Fibroblast of skin of left quadriceps (primary cell): ENCODE measurements at regions not wholly inside any gene's neighbourhood (a gene's known extent, or its start where the extent isn't known, plus 50 kb on each side); places are given as distances from the start of the nearest gene placed in this dataset.
"Not testable (repeated sequence)": the region's sequence is repeated elsewhere in the genome, so short reads cannot be mapped to it uniquely, and the experiment has no call there.

ENCODE experiments used
- DNase-seq, 2 experiments: peaks; one replicate each; pipeline ENCODE4 v3.0.0-alpha.2; 2013; ENCODE audit warnings: low read depth in 2 of 2

DNA sequence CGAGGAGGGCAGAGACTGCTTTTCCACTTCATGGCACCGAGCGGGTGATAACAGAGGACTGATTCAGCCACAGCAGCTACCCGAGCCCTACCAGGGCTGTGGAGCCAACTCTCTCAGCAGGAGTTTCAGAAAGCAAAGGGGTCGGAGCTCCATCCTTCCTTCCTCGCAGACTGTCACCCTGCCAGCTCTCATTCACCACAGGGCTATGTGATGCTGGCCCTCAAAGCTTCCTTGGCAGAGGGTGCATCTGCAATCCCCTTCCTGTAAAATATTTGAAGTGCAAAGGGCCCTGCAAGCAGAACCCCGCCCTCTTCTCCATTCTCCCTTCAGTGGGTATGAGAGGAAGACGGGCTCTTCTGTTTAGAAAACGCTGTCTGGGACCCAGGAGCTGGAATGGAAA, 105.3 kb upstream of the LYZL2 start:
- DNase-seq: no peak

GRCh38 chr10:30732671-30733070, 103.1 kb upstream of the LYZL2 start:
- DNase-seq: no peak

GRCh38 chr10:30731963-30732362, 102.4 kb upstream of the LYZL2 start:
- DNase-seq: no peak

GRCh38 chr10:30730306-30730705, 100.8 kb upstream of the LYZL2 start:
- DNase-seq: no peak

GRCh38 chr10:30728766-30729165, 99.2 kb upstream of the LYZL2 start:
- DNase-seq: no peak

DNA sequence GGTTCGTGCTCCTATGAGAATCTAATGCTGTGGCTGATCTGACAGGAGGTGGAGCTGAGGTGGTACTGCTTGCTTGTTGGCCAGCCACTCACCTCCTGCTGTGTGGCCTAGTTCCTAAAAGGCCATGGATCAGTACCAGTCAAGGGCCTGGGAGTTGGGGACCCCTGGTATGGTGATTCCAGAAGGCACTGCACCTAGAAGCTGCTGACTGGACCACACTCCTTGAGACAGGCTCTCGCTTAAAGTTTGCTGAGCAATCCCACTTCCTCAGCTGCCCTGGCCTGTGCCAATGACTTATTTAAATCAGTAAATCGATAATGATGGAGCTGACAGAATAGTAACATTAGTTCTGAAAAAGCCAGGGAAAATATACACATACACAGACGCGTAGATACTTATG, 98.6 kb upstream of the LYZL2 start:
- DNase-seq: no peak

GRCh38 chr10:30727524-30727923, 98.0 kb upstream of the LYZL2 start:
- no peak for DNase-seq

- peak; percentile 39 to 43 for DNase-seq
Observed at GRCh38 chr10:30726783-30727414, 97.3 kb upstream of the LYZL2 start.

- no peak for DNase-seq
Observed at GRCh38 chr10:30725661-30726060, 96.1 kb upstream of the LYZL2 start.

DNA sequence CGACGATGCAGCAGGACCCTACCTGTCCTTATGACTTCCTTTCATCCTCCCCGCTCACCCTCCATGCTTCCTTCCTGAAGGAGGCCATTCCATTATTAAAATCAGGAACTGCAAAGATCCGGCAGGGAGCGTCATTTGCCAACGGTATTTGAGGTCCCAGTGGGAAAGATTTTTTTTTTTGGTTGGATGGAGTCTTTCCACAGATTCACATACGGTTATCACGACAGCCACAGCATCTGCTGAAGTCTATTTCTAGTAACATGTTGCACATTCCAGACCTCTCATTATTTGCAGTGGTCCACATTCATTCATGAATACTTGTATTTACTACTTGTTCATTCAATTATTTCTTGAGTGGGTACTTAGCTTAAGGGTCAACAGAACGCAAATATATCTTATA, 94.7 kb upstream of the LYZL2 start:
- DNase-seq: no peak

DNA sequence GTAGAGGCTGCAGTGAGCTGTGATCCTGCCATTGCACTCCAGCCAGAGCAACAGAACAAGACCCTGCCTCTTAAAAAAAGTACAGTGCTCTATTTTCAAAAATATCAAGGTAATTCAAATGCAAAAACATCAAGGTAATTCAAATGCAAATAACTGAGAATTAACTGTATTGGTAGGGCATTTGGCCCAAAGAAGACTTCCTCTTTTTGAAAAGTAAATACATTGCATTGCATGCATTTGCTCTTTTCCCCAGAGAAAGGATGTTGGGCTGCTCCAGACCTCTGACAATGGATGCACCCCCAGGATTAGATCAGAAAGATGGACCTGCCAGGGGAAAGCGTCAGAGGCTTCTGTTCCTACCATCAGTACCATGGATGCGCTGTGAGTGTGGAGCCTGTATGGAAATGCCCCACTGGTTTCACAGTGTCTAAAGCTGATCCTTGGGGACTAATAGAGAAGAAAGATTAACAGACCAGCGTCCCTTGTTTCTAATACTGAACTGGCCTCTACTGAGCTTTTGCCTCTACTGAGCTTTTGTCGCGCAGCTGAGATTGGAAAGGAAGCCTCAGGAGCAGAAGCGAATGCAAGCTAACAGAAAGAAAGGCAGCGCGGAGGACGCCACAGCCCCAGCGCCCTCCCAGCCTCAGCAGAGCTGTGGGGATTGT, 93.5 kb upstream of the LYZL2 start:
- DNase-seq: no peak

GRCh38 chr10:30719832-30720231, 90.3 kb upstream of the LYZL2 start:
- no peak for DNase-seq

DNA sequence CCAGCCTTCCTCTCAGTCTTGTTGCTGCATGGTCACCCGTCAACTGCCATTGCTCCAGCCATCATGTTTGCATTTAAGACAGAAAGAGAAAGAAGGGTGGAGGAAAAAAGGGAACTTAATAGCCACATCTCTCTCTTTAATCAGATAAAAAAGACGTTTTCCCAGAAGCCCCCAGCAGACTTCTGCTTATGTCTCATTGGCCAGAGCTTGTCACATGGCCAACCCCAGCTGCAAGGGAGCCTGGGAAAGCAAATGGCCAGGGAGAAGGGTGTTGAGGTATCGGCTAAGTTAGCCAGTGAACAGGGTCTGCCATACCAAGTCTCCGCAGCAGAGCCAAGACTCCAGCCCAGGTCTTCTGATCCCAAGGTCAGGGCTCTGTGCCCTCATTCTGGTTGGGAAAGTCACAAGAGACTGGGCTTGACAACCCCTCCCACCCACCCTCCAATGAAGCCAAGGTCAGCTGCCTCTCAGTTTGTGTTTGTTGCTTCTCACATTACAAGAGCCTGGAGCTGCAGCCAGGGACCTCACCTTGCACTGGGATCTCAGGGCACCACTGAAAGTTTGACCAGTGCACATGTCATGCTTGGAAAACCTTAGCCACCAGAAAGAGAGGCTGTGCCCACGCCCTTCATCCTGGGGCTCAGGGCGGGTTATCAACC, 80.3 kb upstream of the LYZL2 start:
- no peak for DNase-seq

DNA sequence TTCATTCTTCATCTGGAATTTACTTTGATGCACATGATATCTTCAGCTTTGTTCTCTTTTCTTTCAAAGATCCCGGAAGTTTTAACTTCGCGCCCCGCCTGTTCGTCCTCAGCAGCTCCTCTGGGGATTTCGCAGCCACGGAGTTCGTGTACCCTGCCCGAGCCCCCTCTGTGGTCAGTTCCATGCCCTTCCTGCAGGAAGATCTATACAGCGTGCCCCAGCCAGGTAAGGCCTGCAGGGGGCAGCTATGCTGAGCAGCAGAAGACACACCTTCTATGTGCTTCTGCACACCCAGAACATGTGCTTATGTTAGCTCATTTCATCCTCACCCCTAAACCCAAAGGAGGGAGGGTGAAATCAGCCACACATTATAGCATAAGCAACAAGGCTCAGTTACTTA, 79.7 kb upstream of the LYZL2 start:
- DNase-seq: no peak

- DNase-seq: no peak
Observed at GRCh38 chr10:30708234-30708633, 78.7 kb upstream of the LYZL2 start.

DNA sequence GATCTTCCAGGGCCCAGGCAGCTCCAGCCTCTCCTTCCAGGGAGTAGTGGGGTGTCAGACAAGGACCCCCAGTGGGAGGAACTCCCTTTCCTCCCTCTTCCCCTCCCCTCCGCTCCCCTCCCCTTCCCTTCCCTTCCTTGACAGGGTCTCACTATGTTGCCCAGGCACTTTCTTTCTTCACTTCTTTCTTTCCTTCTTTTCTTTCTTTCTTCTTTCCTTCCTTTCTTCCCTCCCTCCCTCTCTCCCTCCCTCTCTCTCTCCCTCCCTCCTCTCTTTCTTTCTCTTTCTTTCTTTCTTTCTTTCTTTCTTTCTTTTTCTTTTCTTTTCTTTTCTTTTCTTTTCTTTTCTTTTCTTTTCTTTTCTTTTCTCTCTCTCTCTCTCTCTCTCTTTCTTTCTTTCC, 76.6 kb upstream of the LYZL2 start:
- not testable (repeated sequence) for DNase-seq

- no peak for DNase-seq
Observed at GRCh38 chr10:30705625-30706149, 76.1 kb upstream of the LYZL2 start.

DNA sequence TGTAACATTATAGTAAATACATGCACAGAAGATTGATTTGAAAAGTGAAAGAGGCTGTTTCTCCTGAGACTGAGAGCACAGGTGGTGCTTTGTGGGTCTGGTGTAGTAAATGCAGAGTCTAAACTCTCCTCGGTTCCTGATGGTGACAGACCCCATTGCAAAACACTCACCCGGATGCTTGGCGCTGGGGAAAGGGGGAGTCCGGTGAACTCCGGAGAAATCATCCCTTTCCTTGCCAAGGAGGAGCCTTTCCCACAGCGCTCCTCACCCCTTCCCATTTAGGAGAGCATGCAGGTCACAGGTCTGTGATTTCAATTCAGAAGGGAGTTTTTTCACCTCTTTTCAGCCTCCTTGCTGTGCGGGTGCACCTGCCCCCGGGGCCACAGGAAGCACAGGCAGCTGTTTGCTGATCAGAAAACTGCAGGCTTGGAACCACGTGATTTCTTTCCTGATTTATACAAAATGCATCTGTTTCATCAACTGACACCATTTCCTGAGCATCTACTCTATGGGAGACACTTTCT, 75.6 kb upstream of the LYZL2 start:
- DNase-seq: no peak

DNA sequence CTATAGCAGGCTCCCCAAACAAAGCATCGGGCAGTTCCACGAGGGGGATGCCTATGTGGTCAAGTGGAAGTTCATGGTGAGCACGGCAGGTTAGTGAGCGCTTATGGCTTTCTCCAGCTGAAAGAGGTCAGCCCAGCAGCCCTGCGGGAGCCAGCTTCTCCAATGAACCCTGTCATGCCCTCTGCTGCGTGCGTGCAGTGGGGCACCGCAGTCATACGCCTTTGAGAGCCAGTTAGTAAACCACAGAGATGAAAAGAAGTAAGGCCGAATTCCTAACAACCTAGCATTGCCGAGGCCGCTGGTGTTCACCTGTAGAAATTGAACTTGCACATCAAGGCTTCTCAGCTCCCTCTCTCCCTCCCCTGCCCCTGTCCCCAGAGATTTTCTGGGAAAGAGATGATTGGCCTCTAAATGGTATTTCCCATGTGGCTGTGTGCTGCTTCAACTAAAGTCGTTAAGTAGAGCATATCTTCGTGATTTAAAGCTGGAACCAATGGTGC, 75.1 kb upstream of the LYZL2 start:
- not testable (repeated sequence) for DNase-seq

DNA sequence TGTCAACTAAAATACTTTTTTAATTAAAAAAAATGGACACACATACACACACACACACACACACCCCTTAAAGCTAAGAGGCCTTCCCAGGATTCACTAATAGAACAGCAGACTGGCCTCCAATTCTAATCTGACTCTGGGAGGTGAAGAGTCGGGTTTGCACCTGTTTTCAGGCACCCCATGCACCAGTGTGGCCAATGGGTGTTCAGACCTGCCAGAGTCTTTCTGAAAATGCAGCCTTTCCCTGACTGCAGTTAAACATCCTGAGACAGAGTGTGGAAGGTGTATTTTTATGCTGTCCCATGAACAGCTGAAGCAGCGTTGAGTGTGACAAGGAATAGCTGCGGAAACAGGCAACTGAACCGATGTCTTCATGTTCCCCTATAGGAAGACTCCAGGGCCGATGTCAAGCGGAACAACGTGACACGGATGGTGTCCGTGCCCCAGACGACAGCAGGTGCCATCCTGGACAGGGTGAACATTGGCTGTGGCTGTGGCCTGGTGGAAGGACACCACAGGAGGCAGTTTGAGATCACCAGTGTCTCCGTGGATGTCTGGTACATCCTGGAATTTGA, 74.6 kb upstream of the LYZL2 start:
- no peak for DNase-seq

- not testable (repeated sequence) for DNase-seq
Observed at GRCh38 chr10:30703446-30703845, 73.9 kb upstream of the LYZL2 start.

- no peak for DNase-seq
Observed at GRCh38 chr10:30702860-30703259, 73.3 kb upstream of the LYZL2 start.
